Suppressor macrophage treated with lipopolysaccharide for 4 hours (primary cell): ENCODE measurements at regions not wholly inside any gene's neighbourhood (a gene's known extent, or its start where the extent isn't known, plus 50 kb on each side); places are given as distances from the start of the nearest gene placed in this dataset.

Source experiments
- DNase-seq: peaks from one replicate; pipeline ENCODE4 v3.0.0-alpha.2; 2020

DNA sequence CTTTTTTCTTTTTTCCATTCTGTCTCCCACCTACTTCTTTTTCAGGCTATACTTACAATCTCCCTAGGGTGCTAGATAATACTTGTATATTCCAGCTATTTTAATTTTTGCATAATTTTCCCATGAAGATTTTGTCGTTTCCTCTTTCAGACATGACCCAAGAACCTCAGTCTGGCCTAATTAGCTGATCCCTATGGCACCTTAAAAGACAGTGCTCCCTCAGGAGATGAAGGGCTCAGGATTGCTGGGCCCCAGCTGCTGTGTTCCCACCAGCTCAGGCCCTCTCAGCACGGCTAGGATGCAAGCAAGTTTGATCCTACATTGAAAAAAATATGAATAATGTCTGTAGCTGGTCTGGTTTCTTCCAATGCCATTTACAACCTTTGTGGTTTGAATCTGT is 55.0 kb upstream of the RGS5 start:
- DNase-seq: no peak

DNA sequence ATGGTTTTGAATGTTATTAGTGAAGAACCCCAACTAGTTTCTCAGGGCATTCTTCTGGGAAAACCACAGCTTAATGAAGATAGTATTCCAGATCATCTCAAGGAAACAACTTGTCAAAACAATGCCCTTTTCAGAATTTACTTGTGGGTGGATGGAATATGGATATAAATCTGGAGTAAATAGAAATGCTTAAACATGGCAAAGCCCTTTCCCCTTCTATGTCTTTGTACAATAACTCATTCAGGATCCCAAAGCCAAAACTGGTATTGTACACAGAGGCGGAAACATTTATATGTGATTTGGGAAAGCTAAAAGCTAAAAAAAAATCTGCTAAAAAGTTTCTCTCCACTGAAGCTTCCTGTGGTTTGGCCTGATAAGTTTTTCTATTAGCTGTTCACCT is 55.5 kb upstream of the RGS5 start:
- no peak for DNase-seq

- DNase-seq: no peak
These were observed 57.7 kb upstream of the NUF2 start for GRCh38 chr1:163263818-163264655.

- DNase-seq: peak; percentile 3
These were observed 56.2 kb upstream of the NUF2 start for GRCh38 chr1:163265547-163265946.

DNA sequence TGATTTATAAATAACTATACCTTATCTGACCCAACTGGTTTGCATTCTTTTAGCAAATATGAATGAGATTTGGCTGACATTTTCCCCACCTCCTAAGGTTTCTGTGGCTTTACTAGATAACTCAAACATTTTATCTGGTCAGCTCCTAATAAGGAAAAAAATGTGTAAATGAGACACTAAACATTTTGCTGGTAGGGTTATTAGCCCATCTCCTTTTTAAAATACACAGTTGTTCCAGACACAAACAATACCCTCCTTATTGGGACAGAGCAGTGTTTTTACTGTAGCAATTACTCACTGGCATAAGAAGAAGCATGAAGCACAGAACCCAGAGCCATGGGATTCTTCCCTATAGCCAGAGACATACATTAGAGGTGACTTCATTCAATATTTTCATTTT is 53.8 kb upstream of the NUF2 start:
- DNase-seq: no peak

DNA sequence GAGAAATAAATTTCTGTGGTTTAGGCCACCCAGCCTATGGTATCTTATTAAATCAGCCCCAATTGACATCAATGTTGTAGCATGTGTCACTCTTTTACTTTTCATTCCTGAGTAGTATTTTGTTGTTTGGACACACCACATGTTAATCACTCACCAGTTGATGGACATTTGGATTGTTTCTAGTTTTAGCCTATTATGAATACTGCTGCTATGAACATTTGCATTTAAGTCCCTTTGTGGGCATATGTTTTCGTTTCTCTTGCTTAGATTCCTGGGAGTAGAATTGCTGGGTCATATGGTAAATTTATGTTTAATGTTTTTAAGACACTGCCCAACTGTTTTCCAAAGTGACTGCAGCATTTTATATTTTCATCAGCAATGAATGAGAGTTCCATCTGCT is 50.2 kb upstream of the NUF2 start:
- no peak for DNase-seq
